ENCODE measurements at regions not wholly inside any gene's neighbourhood (a gene's known extent, or its start where the extent isn't known, plus 50 kb on each side); places are given as distances from the start of the nearest gene placed in this dataset.
"Not testable (repeated sequence)": the region's sequence is repeated elsewhere in the genome, so short reads cannot be mapped to it uniquely, and the experiment has no call there.

DNA sequence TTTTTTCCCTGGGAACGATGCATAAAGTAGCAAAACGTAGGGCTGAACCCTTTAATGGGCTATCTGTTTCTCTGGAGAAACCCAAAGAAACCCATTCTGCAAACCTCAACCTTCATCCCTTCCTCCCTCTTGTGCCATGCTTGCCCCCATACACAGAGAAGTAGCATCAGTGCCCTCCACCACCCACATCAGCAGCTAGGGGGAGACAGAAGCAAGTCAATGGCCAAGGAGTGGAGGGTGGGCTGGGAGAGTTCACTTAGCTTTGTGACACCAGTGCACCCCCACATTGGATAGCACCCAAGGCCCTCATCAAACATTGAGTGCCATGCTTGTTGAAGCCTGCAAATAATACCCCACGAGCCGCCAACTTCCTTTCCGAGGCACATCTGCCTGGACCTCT lies 282.4 kb downstream of the ABCC12 start:
- no peak for DNase-seq
- no peaks in the 10 kb centered on the region for H3K36me3 ChIP-seq (ENCODE audit: control insufficient read depth in 1 of 2, insufficient read depth in 2 of 2, low read length in 1 of 2)
- WGBS, 2 donors, result 80 to 90% methylated on average over 5 of the region's 5 CpGs
- no peak overlapping the region for H3K27ac ChIP-seq (ENCODE audit: low read depth in 1 of 2, low read length in 2 of 2)
- peaks cover 2% of the 10 kb centered on the region for H3K9me3 ChIP-seq (ENCODE audit: control insufficient read depth, low read length)
- intact Hi-C loops (cut with DNase I), result no loop called here
- H3K4me3 ChIP-seq (ENCODE audit: low read length in 2 of 2), result no peak overlapping the region
- no peaks in the 10 kb centered on the region for H3K27me3 ChIP-seq (ENCODE audit: control insufficient read depth in 1 of 2, insufficient read depth in 2 of 2, low read length in 1 of 2)
- ATAC-seq (ENCODE audit: low FRiP score), result no peak
- H3K4me1 ChIP-seq (ENCODE audit: control insufficient read depth in 1 of 2, insufficient read depth in 2 of 2, low read length in 2 of 2), result no peaks in the 10 kb centered on the region

DNA sequence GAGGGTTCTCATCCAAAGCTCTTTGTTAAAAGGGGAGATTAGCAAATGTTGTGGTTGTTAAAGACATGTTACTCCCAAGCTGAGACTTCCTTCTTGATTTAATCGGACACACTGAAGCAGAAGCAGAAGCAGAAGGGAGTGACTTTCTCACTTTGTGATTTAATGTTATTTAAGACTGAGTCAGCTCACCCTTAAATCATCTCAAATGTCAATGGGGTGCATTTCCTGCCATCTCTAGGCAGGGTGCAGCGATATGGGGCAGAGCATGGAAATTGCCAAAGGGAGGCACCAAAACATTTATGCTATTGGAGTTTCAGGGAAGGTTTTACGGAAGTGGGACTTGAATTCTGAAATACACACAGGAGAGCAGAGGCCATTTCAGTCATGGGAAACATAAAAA lies 283.6 kb downstream of the ABCC12 start:
- Histone ChIP-seq H3K27ac (ENCODE audit: low read depth in 1 of 2, low read length in 2 of 2) (no peak overlapping the region), H3K4me3 (ENCODE audit: low read length in 2 of 2) (no peak overlapping the region), H3K27me3 (ENCODE audit: control insufficient read depth in 1 of 2, insufficient read depth in 2 of 2, low read length in 1 of 2) (no peaks in the 10 kb centered on the region), H3K9me3 (ENCODE audit: control insufficient read depth, low read length) (peaks cover 2% of the 10 kb centered on the region), H3K36me3 (ENCODE audit: control insufficient read depth in 1 of 2, insufficient read depth in 2 of 2, low read length in 1 of 2) (no peaks in the 10 kb centered on the region), H3K4me1 (ENCODE audit: control insufficient read depth in 1 of 2, insufficient read depth in 2 of 2, low read length in 2 of 2) (no peaks in the 10 kb centered on the region)
- intact Hi-C loops (cut with DNase I), result no loop called here
- DNase-seq (no peak), ATAC-seq (ENCODE audit: low FRiP score) (no peak)
- WGBS, 2 donors, result 73 to 76% methylated on average over 3 of the region's 3 CpGs

DNA sequence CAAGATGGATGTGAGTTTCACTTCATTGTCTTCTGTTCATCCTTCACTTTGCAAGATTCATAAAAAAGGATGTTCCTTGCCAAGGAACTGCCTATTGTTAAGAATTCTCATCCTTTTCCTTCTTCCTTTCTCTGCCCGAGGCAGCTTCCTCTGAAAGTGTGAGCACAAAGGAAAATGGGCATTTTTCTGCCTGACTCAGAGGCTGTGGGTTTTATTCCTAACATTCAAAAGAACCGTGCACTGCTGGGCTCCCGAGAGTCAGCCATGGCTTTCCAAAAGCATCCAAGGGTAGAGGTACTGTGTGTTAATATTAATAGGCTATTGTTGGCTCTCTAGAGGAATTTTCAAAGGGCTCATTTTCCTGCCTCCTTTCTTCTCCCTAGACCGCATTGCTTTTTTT lies 289.4 kb downstream of the ABCC12 start:
- H3K27me3 ChIP-seq (ENCODE audit: control insufficient read depth in 1 of 2, insufficient read depth in 2 of 2, low read length in 1 of 2), result no peaks in the 10 kb centered on the region
- H3K4me3 ChIP-seq (ENCODE audit: low read length in 2 of 2), result no peak overlapping the region
- no peak for ATAC-seq (ENCODE audit: low FRiP score)
- intact Hi-C loops (cut with DNase I), result no loop called here
- no peaks in the 10 kb centered on the region for H3K36me3 ChIP-seq (ENCODE audit: control insufficient read depth in 1 of 2, insufficient read depth in 2 of 2, low read length in 1 of 2)
- H3K9me3 ChIP-seq (ENCODE audit: control insufficient read depth, low read length), result peaks cover 2% of the 10 kb centered on the region
- H3K4me1 ChIP-seq (ENCODE audit: control insufficient read depth in 1 of 2, insufficient read depth in 2 of 2, low read length in 2 of 2), result peaks cover 0 to 11% of the 10 kb centered on the region in 2 donors
- no peak for DNase-seq
- H3K27ac ChIP-seq (ENCODE audit: low read depth in 1 of 2, low read length in 2 of 2), result no peak overlapping the region
- 6 to 8% methylated on average over 4 of the region's 4 CpGs for WGBS, 2 donors

DNA sequence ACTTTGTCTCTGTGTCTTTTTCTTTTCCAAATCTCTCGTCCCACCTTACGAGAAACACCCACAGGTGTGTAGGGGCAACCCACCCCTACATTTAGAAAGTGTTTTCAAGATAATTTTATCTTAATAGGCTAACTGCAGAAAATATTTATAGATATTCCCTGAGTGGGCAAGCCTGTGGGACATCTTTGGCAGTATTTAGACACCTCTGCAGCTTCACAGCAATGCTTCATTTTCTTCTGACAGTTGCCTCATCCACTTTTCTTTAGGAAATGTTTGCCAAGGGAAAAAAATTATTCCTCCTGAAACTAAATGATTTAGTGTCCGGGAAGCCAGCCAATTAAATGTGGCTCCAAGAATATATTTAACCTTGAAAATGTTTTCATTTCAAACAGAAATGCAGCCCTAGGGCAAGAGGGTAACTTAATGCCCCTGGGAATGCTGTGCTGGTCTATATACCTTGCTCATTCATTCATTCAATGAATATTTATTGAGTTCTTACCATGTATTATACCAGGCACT lies 290.4 kb downstream of the ABCC12 start:
- no peaks in the 10 kb centered on the region for H3K36me3 ChIP-seq (ENCODE audit: control insufficient read depth in 1 of 2, insufficient read depth in 2 of 2, low read length in 1 of 2)
- H3K27ac ChIP-seq (ENCODE audit: low read depth in 1 of 2, low read length in 2 of 2), result no peak overlapping the region
- no peak overlapping the region for H3K4me3 ChIP-seq (ENCODE audit: low read length in 2 of 2)
- ATAC-seq (ENCODE audit: low FRiP score), result no peak
- intact Hi-C loops (cut with DNase I), result no loop called here
- no peak for DNase-seq
- H3K27me3 ChIP-seq (ENCODE audit: control insufficient read depth in 1 of 2, insufficient read depth in 2 of 2, low read length in 1 of 2), result no peaks in the 10 kb centered on the region
- 36 to 43% methylated on average over 3 of the region's 3 CpGs for WGBS, 2 donors
- H3K4me1 ChIP-seq (ENCODE audit: control insufficient read depth in 1 of 2, insufficient read depth in 2 of 2, low read length in 2 of 2), result peaks cover 0 to 11% of the 10 kb centered on the region in 2 donors
- peaks cover 2% of the 10 kb centered on the region for H3K9me3 ChIP-seq (ENCODE audit: control insufficient read depth, low read length)

DNA sequence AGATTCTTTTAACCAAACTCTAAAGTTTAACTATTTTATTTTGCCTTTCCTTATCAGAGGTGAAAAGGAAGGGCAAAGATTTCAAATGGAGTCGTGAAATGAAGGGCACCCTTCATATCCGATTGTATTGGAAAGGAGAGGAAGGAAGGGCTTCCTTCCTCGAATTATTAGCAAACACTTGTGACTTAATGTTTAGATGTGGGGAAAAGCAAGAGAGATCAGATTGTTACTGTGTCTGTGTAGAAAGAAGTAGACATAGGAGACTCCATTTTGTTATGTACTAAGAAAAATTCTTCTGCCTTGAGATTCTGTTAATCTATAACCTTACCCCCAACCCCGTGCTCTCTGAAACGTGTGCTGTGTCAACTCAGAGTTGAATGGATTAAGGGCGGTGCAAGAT lies 291.5 kb downstream of the ABCC12 start:
- WGBS, 2 donors, result 62 to 75% methylated on average over 6 of the region's 6 CpGs
- H3K27ac ChIP-seq (ENCODE audit: low read depth in 1 of 2, low read length in 2 of 2); ATAC-seq (ENCODE audit: low FRiP score); H3K4me3 ChIP-seq (ENCODE audit: low read length in 2 of 2); H3K27me3 ChIP-seq (ENCODE audit: control insufficient read depth in 1 of 2, insufficient read depth in 2 of 2, low read length in 1 of 2); H3K9me3 ChIP-seq (ENCODE audit: control insufficient read depth, low read length); DNase-seq; H3K36me3 ChIP-seq (ENCODE audit: control insufficient read depth in 1 of 2, insufficient read depth in 2 of 2, low read length in 1 of 2); intact Hi-C loops (cut with DNase I): not testable (repeated sequence)
- peaks cover 0 to 11% of the 10 kb centered on the region in 2 donors for H3K4me1 ChIP-seq (ENCODE audit: control insufficient read depth in 1 of 2, insufficient read depth in 2 of 2, low read length in 2 of 2)

DNA sequence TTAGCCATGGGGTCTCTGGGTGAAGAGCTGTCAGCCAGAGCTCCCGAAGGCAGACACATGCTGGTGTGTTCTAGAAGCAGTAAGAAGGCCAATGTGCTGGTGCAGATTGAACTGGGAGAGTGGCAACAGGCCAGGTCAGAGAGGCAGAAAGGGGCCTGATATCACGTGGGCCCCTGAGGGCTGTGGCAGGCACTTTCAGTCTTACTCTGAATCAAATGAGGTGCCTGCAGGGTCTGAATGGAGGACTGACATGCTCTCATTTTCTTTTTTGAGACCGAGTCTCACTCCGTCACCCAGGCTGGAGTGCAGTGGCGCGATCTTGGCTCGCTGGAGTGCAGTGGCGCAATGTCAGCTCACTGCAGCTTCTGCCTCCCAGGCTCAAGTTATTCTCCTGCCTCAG lies 293.8 kb downstream of the ABCC12 start:
- Histone ChIP-seq H3K9me3 (ENCODE audit: control insufficient read depth, low read length) (no peaks in the 10 kb centered on the region), H3K27me3 (ENCODE audit: control insufficient read depth in 1 of 2, insufficient read depth in 2 of 2, low read length in 1 of 2) (no peaks in the 10 kb centered on the region), H3K4me1 (ENCODE audit: control insufficient read depth in 1 of 2, insufficient read depth in 2 of 2, low read length in 2 of 2) (peaks cover 0 to 11% of the 10 kb centered on the region in 2 donors), H3K4me3 (ENCODE audit: low read length in 2 of 2) (no peak overlapping the region), H3K36me3 (ENCODE audit: control insufficient read depth in 1 of 2, insufficient read depth in 2 of 2, low read length in 1 of 2) (no peaks in the 10 kb centered on the region), H3K27ac (ENCODE audit: low read depth in 1 of 2, low read length in 2 of 2) (no peak overlapping the region)
- intact Hi-C loops (cut with DNase I), result no loop called here
- ATAC-seq (ENCODE audit: low FRiP score) (no peak), DNase-seq (no peak)
- WGBS, 2 donors, result 81 to 84% methylated on average over 8 of the region's 8 CpGs

DNA sequence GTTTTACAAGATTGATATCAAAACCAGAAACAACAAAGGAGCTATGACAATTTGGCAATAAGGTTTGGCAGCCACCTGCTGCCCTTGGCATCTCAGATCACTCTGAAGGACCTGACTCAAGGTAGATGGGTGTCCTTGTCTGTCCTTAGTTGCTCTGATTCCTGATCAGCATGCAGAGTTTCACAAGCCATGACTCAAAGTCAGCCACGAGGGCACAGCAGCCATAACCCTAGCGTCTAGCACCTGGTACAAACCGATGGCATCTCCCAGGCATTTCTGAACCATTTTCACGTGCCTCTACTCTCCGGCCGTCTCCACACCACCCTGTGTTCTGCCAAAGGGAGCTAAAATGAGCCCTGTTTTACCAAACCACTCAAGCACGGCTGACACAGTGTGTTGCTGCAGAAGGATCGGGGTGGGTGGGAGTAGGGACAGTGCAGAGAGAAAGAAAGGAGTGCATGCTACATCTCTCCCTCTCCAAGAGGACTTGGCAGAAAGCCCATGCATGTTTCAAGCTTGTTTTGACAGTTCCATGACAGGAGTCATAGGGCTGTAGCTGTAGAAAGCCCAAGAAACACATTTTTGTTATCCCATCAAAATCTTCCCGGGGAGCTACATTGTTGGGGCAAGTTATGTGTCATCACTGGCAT lies 297.3 kb downstream of the ABCC12 start:
- Histone ChIP-seq H3K4me3 (ENCODE audit: low read length in 2 of 2) (no peak overlapping the region), H3K9me3 (ENCODE audit: control insufficient read depth, low read length) (no peaks in the 10 kb centered on the region), H3K27ac (ENCODE audit: low read depth in 1 of 2, low read length in 2 of 2) (no peak overlapping the region), H3K4me1 (ENCODE audit: control insufficient read depth in 1 of 2, insufficient read depth in 2 of 2, low read length in 2 of 2) (no peaks in the 10 kb centered on the region), H3K36me3 (ENCODE audit: control insufficient read depth in 1 of 2, insufficient read depth in 2 of 2, low read length in 1 of 2) (no peaks in the 10 kb centered on the region), H3K27me3 (ENCODE audit: control insufficient read depth in 1 of 2, insufficient read depth in 2 of 2, low read length in 1 of 2) (no peaks in the 10 kb centered on the region)
- no peak for DNase-seq
- no peak for ATAC-seq (ENCODE audit: low FRiP score)
- intact Hi-C loops (cut with DNase I), result no loop called here
- 41 to 53% methylated on average over 9 of the region's 9 CpGs for WGBS, 2 donors

DNA sequence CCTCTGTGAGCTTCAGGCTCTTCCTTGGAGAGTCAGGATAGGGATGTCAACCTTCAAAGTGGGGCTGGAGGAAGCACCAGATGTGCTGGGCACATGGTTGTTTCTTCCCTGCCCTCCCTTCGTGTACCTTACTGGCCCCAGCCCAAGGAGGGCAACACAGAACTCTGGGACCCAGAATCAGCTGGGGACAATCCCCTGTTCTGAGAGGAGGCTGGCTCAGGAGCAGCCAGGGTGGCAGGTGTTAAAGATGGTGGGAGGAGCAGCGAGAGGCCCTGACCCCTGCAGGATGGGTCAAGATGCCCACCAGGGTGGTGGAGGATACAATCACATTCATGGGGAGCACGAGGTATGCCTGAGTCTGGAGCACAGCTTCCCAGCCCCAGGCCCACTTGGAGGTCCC lies 300.4 kb downstream of the ABCC12 start:
- H3K4me1 ChIP-seq (ENCODE audit: control insufficient read depth in 1 of 2, insufficient read depth in 2 of 2, low read length in 2 of 2), result no peaks in the 10 kb centered on the region
- intact Hi-C loops (cut with DNase I), result no loop called here
- no peak overlapping the region for H3K27ac ChIP-seq (ENCODE audit: low read depth in 1 of 2, low read length in 2 of 2)
- DNase-seq (no peak), ATAC-seq (ENCODE audit: low FRiP score) (no peak)
- WGBS, 2 donors, result 76 to 83% methylated on average over 3 of the region's 3 CpGs
- H3K9me3 ChIP-seq (ENCODE audit: control insufficient read depth, low read length), result no peaks in the 10 kb centered on the region
- no peak overlapping the region for H3K4me3 ChIP-seq (ENCODE audit: low read length in 2 of 2)
- no peaks in the 10 kb centered on the region for H3K27me3 ChIP-seq (ENCODE audit: control insufficient read depth in 1 of 2, insufficient read depth in 2 of 2, low read length in 1 of 2)
- no peaks in the 10 kb centered on the region for H3K36me3 ChIP-seq (ENCODE audit: control insufficient read depth in 1 of 2, insufficient read depth in 2 of 2, low read length in 1 of 2)

DNA sequence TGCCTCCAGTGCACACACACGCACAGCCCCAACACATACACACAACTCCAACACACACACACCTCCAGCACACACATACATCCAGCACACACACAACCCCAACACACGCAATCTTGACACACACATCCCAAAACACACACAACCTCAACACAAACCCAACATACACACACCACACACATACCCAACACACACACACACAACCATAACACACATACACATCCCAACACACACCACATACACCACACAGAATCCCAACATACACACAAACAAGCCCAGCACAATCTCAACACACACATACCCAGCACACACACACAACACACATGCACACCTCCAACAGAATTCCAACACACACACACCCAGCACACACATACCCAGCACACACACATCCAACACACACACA lies 301.1 kb downstream of the ABCC12 start:
- ATAC-seq (ENCODE audit: low FRiP score) (no peak), DNase-seq (no peak)
- Histone ChIP-seq H3K9me3 (ENCODE audit: control insufficient read depth, low read length) (no peaks in the 10 kb centered on the region), H3K4me1 (ENCODE audit: control insufficient read depth in 1 of 2, insufficient read depth in 2 of 2, low read length in 2 of 2) (no peaks in the 10 kb centered on the region), H3K36me3 (ENCODE audit: control insufficient read depth in 1 of 2, insufficient read depth in 2 of 2, low read length in 1 of 2) (no peaks in the 10 kb centered on the region), H3K4me3 (ENCODE audit: low read length in 2 of 2) (no peak overlapping the region), H3K27me3 (ENCODE audit: control insufficient read depth in 1 of 2, insufficient read depth in 2 of 2, low read length in 1 of 2) (no peaks in the 10 kb centered on the region), H3K27ac (ENCODE audit: low read depth in 1 of 2, low read length in 2 of 2) (no peak overlapping the region)
- intact Hi-C loops (cut with DNase I), result no loop called here
- 98 to 100% methylated on average over 2 of the region's 2 CpGs for WGBS, 2 donors

All from aorta (tissue), 5 donors.